Skeletal muscle tissue (tissue), 3 donors: ENCODE measurements at regions not wholly inside any gene's neighbourhood (a gene's known extent, or its start where the extent isn't known, plus 50 kb on each side); places are given as distances from the start of the nearest gene placed in this dataset.

Source experiments
- H3K27ac ChIP-seq: one replicate; pipeline ENCODE4 v1.7.0; 2013; ENCODE audit warnings: mild to moderate bottlenecking, low read depth, low read length, inconsistent platforms
- H3K27me3 ChIP-seq, 3 donors: one replicate each; pipeline ENCODE4 v1.7.0; 2013; ENCODE audit warnings: low read length in 3 of 3; ENCODE audit not compliant: control insufficient read depth in 3 of 3, insufficient read depth in 3 of 3
- H3K36me3 ChIP-seq, 3 donors: one replicate each; pipeline ENCODE4 v1.7.0; 2013; ENCODE audit warnings: low read length in 3 of 3; ENCODE audit not compliant: control insufficient read depth in 3 of 3, insufficient read depth in 3 of 3
- H3K4me1 ChIP-seq, 3 donors: one replicate each; pipeline ENCODE4 v1.7.0; 2013; ENCODE audit warnings: low read length in 3 of 3, mild to moderate bottlenecking in 3 of 3; ENCODE audit not compliant: control insufficient read depth in 3 of 3, insufficient read depth in 3 of 3
- H3K4me3 ChIP-seq, 3 donors: one replicate each; pipeline ENCODE4 v1.7.0; 2013; ENCODE audit warnings: low read length in 3 of 3
- H3K9ac ChIP-seq, 3 donors: one replicate each; pipeline ENCODE4 v1.7.0; 2013; ENCODE audit warnings: low read length in 3 of 3, mild to moderate bottlenecking in 3 of 3, moderate library complexity in 2 of 3, low read depth in 1 of 3
- H3K9me3 ChIP-seq, 3 donors: one replicate each; pipeline ENCODE4 v1.7.0; 2013; ENCODE audit warnings: low read length in 3 of 3; ENCODE audit not compliant: control insufficient read depth in 3 of 3
- donor health status: Osteomylitis.

DNA sequence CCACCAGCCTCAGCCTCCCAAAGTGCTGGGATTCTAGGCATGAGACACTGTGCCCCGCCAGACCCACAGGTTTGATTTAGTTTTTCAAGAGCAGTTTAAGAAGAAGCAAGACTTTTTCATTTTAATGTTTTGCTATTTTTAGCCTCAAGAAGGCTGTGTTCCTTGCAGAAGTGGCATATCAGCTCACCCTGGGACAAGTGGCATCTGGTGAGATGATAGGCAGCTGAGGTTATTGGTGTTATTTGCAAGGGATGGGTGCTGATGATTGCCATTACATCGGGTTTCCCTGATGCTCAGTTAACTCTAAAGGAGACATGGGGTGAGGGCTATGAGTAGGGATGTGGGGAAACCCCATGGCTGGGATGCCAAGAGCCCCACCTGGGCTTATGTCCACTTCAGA, 120.4 kb downstream of the MXRA5 start:
- Histone ChIP-seq H3K9me3 (no peaks in the 10 kb centered on the region), H3K4me1 (no peaks in the 10 kb centered on the region), H3K27ac (no peak overlapping the region), H3K9ac (no peak overlapping the region), H3K27me3 (no peaks in the 10 kb centered on the region), H3K4me3 (no peak overlapping the region), H3K36me3 (no peaks in the 10 kb centered on the region)

DNA sequence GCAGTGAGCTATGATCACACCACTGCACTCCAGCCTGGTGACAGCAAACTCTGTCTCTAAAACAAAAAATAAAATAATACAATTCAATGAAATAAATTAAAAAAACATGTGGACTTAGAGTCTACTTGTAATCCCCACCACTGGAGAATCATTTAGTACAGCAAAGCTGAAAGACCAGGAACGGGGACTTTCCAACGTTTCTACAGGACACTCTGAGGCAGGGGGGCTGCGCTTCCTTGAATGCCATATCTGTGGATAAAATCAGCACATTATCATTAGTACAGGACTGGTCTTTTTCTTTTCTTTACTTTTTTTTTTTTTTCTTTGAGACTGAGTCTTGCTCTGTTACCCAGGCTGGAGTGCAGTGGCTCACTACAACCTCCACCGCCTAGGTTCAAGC, 124.8 kb downstream of the MXRA5 start:
- H3K36me3 ChIP-seq = no peaks in the 10 kb centered on the region
- no peak overlapping the region for H3K9ac ChIP-seq
- H3K4me3 ChIP-seq = no peak overlapping the region
- H3K27ac ChIP-seq = no peak overlapping the region
- H3K9me3 ChIP-seq = no peaks in the 10 kb centered on the region
- H3K27me3 ChIP-seq = no peaks in the 10 kb centered on the region
- H3K4me1 ChIP-seq = no peaks in the 10 kb centered on the region

DNA sequence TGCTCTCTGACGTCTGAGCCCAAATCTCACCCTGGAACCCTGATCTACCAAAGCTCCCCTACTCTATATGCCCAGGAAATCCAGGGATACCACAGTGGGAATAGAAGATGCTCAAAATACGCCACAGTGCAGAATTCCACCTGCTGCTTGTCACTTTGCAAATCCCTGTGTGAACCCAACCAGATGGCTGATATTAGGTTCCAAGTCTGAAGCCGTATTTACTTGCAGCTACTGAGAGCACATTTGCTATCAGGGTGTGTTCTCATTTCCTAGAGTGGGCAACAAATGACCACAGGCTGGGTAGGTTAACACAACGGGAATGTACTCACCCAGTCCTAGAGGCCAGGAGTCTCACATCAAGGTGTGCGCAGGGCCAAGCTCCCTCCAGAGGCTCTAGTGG, 126.8 kb downstream of the MXRA5 start:
- H3K4me3 ChIP-seq = no peak overlapping the region
- H3K27me3 ChIP-seq = no peaks in the 10 kb centered on the region
- H3K4me1 ChIP-seq = no peaks in the 10 kb centered on the region
- H3K27ac ChIP-seq = no peak overlapping the region
- no peaks in the 10 kb centered on the region for H3K9me3 ChIP-seq
- no peak overlapping the region for H3K9ac ChIP-seq
- no peaks in the 10 kb centered on the region for H3K36me3 ChIP-seq

DNA sequence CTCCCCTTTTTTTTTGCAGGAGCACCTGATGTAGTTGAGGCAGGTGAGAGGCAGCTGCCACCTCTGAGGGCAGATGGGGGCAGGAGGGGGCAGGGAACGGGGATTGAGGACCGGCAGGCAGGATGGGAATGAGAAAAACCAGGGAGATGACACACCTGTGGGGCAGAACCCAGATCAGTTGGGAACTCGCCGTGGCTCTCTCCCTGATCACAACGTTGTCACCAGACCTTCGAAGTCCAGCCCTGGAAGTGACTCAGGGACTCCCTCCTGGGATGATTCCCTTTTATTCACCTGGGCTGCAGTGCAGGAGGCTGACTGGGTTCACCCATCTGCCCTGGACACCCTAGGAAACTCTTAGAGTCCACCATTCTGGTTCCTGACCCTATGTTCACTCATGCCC, 127.2 kb downstream of the MXRA5 start:
- Histone ChIP-seq H3K36me3 (no peaks in the 10 kb centered on the region), H3K27me3 (no peaks in the 10 kb centered on the region), H3K4me1 (no peaks in the 10 kb centered on the region), H3K9me3 (no peaks in the 10 kb centered on the region), H3K27ac (no peak overlapping the region), H3K4me3 (no peak overlapping the region), H3K9ac (no peak overlapping the region)

DNA sequence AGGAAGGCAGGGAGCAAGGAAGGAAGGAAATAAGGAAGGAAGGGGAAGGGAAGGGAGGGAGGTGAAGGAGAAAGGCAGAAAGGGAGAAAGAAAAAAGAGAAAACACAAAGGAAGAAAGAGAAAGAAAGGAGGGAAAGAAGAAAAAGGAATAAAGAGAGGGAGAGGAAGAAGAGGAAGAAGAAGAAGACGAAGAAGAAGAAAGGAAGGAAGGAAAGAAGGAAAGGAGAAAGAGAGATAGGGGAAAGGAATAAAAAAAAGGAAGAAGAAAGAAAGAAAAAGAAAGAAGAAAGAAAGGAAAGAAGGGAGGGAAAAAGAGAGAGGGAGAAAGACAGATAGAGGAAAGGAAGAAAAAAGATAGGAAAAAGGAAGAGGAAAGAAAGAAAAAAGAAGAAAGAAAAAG, 128.0 kb downstream of the MXRA5 start:
- Histone ChIP-seq H3K4me1 (no peaks in the 10 kb centered on the region), H3K27me3 (no peaks in the 10 kb centered on the region), H3K9ac (no peak overlapping the region), H3K36me3 (no peaks in the 10 kb centered on the region), H3K4me3 (no peak overlapping the region), H3K27ac (no peak overlapping the region), H3K9me3 (no peaks in the 10 kb centered on the region)

DNA sequence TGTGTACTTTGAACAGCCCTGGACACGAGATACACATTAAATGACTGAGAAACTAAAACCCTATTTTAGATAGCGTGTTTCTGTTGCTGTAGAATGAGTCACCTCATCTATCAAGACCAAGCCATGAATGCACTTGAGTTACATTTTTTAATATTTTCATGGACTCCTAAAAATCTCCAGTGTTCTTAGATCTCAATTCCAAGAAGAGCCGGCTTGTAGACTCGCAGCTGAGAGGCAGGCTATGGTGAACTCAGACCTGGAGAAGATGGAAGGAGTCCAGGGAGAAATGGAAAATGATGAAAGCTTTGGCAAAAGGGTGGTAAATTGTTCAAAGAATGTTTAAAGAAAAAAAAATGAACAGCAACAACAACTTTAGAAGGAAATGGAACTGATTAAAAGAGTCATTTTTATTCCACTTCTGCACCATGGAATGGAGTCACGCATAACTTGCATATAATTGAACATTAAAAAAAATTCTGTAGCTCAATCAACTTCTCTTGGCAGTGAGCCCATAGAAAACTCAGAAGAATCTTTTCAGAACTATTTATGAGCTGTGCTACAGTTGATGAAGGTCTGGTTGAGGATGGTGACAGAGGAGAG, 129.8 kb downstream of the MXRA5 start:
- Histone ChIP-seq H3K27me3 (no peaks in the 10 kb centered on the region), H3K9me3 (no peaks in the 10 kb centered on the region), H3K9ac (no peak overlapping the region), H3K4me3 (no peak overlapping the region), H3K4me1 (no peaks in the 10 kb centered on the region), H3K27ac (no peak overlapping the region), H3K36me3 (no peaks in the 10 kb centered on the region)

DNA sequence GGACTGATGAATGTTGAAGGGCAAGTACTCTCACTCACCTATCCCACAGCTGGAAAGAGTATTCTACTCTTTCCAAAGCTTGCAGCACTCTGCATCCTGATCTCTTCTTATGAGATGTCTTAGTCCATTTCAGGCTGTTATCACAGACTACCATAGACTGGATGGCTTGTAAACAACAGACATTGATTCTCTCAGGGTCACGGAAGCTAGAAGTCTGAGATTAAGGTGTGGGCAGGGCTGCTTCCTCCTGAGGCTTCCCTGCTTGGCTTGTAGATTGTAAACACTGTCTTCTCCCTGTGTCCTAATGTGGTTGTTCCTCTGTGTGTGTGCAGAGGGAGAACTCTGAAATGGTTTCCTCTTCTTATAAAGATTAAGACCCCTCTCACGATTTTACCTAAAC, 131.2 kb downstream of the MXRA5 start:
- no peak overlapping the region for H3K9ac ChIP-seq
- no peak overlapping the region for H3K27ac ChIP-seq
- no peaks in the 10 kb centered on the region for H3K4me1 ChIP-seq
- no peaks in the 10 kb centered on the region for H3K27me3 ChIP-seq
- H3K36me3 ChIP-seq = no peaks in the 10 kb centered on the region
- H3K9me3 ChIP-seq = no peaks in the 10 kb centered on the region
- no peak overlapping the region for H3K4me3 ChIP-seq

DNA sequence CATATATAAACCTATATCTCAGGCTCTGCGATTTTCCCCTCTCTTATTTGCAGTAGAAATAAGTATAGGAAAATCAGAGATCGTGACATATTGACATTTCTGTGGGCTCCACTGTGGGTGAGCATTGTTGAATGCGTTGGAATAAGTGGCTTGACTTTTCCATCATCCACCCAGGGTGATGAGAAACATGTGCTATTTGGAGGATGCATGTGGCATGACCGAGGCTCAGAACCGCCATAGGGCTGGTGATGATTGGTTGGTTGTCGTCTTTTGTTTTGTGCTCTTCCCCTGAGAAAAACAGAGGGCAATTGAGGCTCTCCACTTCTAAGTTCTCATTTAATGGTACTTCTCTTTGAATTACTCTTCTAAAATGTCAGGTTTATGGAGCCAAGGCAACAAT, 140.1 kb downstream of the MXRA5 start:
- Histone ChIP-seq H3K4me3 (no peak overlapping the region), H3K36me3 (no peaks in the 10 kb centered on the region), H3K9ac (no peak overlapping the region), H3K27ac (no peak overlapping the region), H3K9me3 (no peaks in the 10 kb centered on the region), H3K4me1 (no peaks in the 10 kb centered on the region), H3K27me3 (no peaks in the 10 kb centered on the region)

DNA sequence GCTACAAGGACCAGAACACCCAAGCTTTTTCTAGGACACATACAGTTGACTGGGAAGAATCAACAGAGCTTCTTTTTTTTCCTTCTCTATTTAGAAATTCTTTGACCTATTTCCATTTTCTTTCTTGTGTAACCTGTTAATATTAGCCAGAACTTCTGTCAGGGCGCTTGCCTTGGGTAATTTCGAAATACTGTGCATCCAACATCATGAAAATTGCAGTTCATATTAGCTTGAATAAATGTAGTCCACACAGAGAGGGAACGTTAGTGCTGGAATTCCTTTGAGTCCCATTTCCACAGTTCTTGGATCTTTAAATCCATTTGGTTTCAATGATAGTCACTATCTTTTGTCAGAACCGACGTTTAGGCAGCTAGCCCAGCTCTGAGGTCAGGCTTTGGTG, 141.8 kb downstream of the MXRA5 start:
- no peak overlapping the region for H3K9ac ChIP-seq
- no peaks in the 10 kb centered on the region for H3K27me3 ChIP-seq
- H3K36me3 ChIP-seq = no peaks in the 10 kb centered on the region
- no peak overlapping the region for H3K4me3 ChIP-seq
- no peaks in the 10 kb centered on the region for H3K9me3 ChIP-seq
- H3K27ac ChIP-seq = no peak overlapping the region
- no peaks in the 10 kb centered on the region for H3K4me1 ChIP-seq

DNA sequence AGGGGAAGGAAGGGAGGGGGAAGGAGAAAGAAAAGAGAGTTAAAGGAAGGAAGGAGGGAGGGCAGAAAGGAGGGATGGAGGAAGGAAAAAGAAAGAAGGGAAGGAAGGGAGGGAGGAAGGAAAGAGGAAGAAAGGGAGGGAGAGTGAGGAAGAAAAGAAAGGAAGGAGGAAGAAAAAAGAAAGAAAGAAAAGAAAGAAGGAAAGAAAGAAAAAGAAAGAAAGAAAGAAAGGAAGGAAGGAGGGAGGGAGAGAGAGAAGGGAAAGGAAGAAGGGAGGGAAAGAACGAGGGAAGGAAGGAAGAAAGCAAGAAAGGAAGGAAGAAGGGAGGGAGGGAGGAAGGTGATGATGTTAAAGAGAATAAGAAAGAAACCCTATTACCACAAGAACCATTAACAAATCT, 150.6 kb downstream of the MXRA5 start:
- Histone ChIP-seq H3K36me3 (no peaks in the 10 kb centered on the region), H3K9ac (no peak overlapping the region), H3K4me3 (no peak overlapping the region), H3K4me1 (no peaks in the 10 kb centered on the region), H3K9me3 (no peaks in the 10 kb centered on the region), H3K27ac (no peak overlapping the region), H3K27me3 (no peaks in the 10 kb centered on the region)

DNA sequence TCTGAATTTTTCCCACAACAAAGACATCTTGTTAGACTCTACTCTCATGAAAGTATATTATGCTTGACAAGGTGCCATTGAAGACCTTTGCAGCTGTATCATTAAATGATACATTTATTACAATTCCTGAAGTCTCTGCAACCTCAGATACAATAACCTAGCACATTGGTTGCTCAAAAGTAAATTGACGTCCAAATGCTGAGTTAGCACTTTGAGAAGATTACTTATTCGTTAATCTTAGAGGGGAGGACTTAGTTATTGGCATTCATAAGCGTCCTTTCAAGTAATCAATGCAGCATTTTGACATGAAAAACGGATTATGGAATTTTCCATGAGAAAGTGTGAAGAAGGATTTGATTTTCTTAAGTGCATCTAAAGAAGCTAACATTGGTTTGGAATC, 151.6 kb downstream of the ARSF start:
- Histone ChIP-seq H3K9me3 (no peaks in the 10 kb centered on the region), H3K36me3 (no peaks in the 10 kb centered on the region), H3K4me3 (no peak overlapping the region), H3K27me3 (no peaks in the 10 kb centered on the region), H3K4me1 (no peaks in the 10 kb centered on the region), H3K27ac (no peak overlapping the region), H3K9ac (no peak overlapping the region)
